ENCODE measurements at regions not wholly inside any gene's neighbourhood (a gene's known extent, or its start where the extent isn't known, plus 50 kb on each side); places are given as distances from the start of the nearest gene placed in this dataset.

DNA sequence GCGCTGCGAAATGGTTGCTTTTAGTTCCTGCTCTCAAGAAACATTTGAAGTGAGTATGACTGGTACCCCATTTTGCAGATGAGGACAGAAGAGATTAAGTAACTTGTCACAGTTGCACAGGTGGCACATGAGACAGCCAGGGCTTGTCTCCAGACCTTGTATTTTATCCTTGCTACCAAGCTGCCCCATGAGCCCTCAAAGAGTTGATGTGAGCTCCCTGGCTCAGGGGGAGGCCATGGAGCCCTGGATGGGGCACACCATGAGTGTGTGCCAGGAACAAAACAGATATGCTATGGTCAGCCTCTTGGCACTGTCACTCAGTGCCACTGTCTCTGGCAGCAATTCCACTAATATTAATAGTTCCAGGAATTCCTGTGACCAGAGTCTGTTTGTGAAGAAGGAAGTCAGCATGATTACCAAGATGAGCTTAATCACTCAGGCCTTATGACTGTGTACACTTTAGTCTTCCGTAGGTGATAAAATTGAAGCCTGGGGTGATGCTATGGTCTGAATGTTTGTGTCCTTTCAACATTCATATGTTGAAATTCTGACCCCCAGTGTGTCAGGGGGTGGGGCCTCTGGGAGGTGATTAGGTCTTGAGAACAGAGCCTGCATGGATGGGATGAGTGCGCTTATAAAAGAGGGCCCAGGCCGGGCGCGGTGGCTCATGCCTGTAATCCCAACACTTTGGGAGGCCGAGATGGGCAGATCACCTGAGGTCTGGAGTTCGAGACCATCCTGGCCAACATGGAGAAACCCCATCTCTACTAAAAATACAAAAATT lies 806.8 kb downstream of the AACS start:
- TF ChIP-seq, protein P1, sequence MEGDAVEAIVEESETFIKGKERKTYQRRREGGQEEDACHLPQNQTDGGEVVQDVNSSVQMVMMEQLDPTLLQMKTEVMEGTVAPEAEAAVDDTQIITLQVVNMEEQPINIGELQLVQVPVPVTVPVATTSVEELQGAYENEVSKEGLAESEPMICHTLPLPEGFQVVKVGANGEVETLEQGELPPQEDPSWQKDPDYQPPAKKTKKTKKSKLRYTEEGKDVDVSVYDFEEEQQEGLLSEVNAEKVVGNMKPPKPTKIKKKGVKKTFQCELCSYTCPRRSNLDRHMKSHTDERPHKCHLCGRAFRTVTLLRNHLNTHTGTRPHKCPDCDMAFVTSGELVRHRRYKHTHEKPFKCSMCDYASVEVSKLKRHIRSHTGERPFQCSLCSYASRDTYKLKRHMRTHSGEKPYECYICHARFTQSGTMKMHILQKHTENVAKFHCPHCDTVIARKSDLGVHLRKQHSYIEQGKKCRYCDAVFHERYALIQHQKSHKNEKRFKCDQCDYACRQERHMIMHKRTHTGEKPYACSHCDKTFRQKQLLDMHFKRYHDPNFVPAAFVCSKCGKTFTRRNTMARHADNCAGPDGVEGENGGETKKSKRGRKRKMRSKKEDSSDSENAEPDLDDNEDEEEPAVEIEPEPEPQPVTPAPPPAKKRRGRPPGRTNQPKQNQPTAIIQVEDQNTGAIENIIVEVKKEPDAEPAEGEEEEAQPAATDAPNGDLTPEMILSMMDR (IDR thresholded peaks at IDR 0.05) = no peak
- TF ChIP-seq POLR2A (IDR thresholded peaks at IDR 0.05) = no peak
